NT2/D1 (cell line): ENCODE measurements at regions not wholly inside any gene's neighbourhood (a gene's known extent, or its start where the extent isn't known, plus 50 kb on each side); places are given as distances from the start of the nearest gene placed in this dataset.

ENCODE experiments used
- SUZ12 ChIP-seq: IDR thresholded peaks from 2 replicates; pipeline ENCODE4 v1.6.1; 2011; ENCODE audit not compliant: insufficient read length, insufficient read depth; ENCODE audit errors: extremely low read depth
- YY1 ChIP-seq: IDR thresholded peaks from 2 replicates; pipeline ENCODE4 v1.6.1; 2011; ENCODE audit not compliant: insufficient read length, insufficient read depth

DNA sequence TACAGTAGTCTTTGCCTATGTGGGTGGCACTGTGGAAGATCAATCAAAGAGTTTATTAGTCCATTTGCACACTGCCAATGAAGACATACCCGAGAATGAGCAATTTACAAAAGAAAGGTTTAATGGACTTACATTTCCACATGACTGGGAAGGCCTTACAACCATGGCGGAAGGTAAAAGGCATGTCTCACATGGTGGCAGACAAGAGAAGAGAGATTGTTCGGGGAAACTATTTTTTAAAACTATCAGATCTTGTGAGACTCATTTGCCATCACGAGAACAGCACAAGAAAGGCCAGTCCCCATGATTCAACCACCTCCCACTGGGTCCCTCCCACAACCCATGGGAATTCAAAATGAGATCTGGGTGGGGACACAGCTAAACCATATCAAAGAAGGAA, 432.1 kb downstream of the ZFHX3 start:
- TF ChIP-seq YY1 (no peak), SUZ12 (no peak)
